Panc1 (cell line): ENCODE measurements at regions not wholly inside any gene's neighbourhood (a gene's known extent, or its start where the extent isn't known, plus 50 kb on each side); places are given as distances from the start of the nearest gene placed in this dataset.

Experiments
- ATAC-seq: fragments of 200-7000 bp; cut with Tn5 transposase; 2 replicates; pipeline ENCODE4 v1.9.1; 2020; ENCODE audit warnings: mild to moderate bottlenecking, moderate library complexity
- BruUV-seq: library from RNA; stranded (reverse); fragments of 400-500 nt; replicated peaks from 2 replicates; lab custom pipeline; 2021; lab: Mats Ljungman, UMichigan
- CTCF ChIA-PET: fragments of 300-600 bp; sonication (Branson Sonifier 250); formaldehyde crosslinking; loops from one replicate; lab custom pipeline; 2022; ENCODE audit warnings: antibody characterized with exemption; lab: Charles Lee
- POLR2A ChIA-PET: fragments of 300-600 bp; sonication (Branson Sonifier 250); formaldehyde crosslinking; loops from one replicate; lab custom pipeline; 2022; ENCODE audit warnings: antibody characterized with exemption; lab: Charles Lee
- DNase-seq: peaks from one replicate; pipeline ENCODE4 v3.0.0-alpha.2; 2010; ENCODE audit warnings: low read depth, low spot score
- H3K27ac ChIP-seq: 2 replicates; pipeline ENCODE4 v1.5.1; 2011; ENCODE audit warnings: mild to moderate bottlenecking, low read length, inconsistent platforms
- H3K27me3 ChIP-seq: fragments of 200-500 bp; sonication (Bioruptor generic); 2 replicates; pipeline ENCODE4 v1.6.0; 2014; ENCODE audit warnings: low read length, inconsistent platforms; ENCODE audit not compliant: control insufficient read depth, insufficient read depth
- H3K36me3 ChIP-seq: fragments of 200-500 bp; sonication (Bioruptor generic); 2 replicates; pipeline ENCODE4 v1.5.1; 2014; ENCODE audit warnings: inconsistent platforms, mild to moderate bottlenecking, low read length, moderate library complexity; ENCODE audit not compliant: control insufficient read depth, insufficient read depth
- H3K4me1 ChIP-seq: 2 replicates; pipeline ENCODE4 v1.5.1; 2011; ENCODE audit warnings: inconsistent platforms, mild to moderate bottlenecking, low read length, moderate library complexity; ENCODE audit not compliant: control insufficient read depth, insufficient read depth
- H3K4me3 ChIP-seq, 2 experiments: 2 replicates each; pipeline ENCODE4 v1.5.1; 2011 to 2012; ENCODE audit warnings: low read depth in 2 of 2, low read length in 2 of 2, mild to moderate bottlenecking in 2 of 2, inconsistent platforms in 1 of 2, moderate library complexity in 1 of 2
- H3K9me3 ChIP-seq: fragments of 200-500 bp; sonication (Bioruptor generic); 2 replicates; pipeline ENCODE4 v1.5.1; 2014; ENCODE audit warnings: low read depth, mild to moderate bottlenecking, inconsistent platforms, low read length, moderate library complexity; ENCODE audit not compliant: control insufficient read depth, insufficient read depth
- POLR2AphosphoS5 ChIP-seq: IDR thresholded peaks from 2 replicates; pipeline ENCODE4 v1.6.1; 2012; ENCODE audit warnings: mild to moderate bottlenecking, low read depth, low read length, moderate library complexity
- SIN3A ChIP-seq: IDR thresholded peaks from 2 replicates; pipeline ENCODE4 v1.6.1; 2012; ENCODE audit warnings: low read depth, mild to moderate bottlenecking, low read length, moderate library complexity, borderline replicate concordance; ENCODE audit not compliant: insufficient read depth
- TCF7L2 ChIP-seq: IDR thresholded peaks from 2 replicates; pipeline ENCODE4 v1.6.1; 2011; ENCODE audit warnings: mild to moderate bottlenecking, low read depth, low read length, inconsistent platforms
- in situ Hi-C: cut with HindIII; loops from 2 replicates; pipeline ENCODE4 v1.10.0; 2016; ENCODE audit warnings: low sequenced_read_pairs, low pct_unique_long_range_greater_than_20kb
- intact Hi-C: fragments of 100-400 bp; cut with micrococcal nuclease; formaldehyde crosslinking; loops from one replicate; pipeline ENCODE4 v1.10.0; 2022; ENCODE audit not compliant: unreplicated experiment
- TF ChIP-seq, protein P1 (sequence below), 2 experiments: IDR thresholded peaks; 2 replicates each; pipeline ENCODE4 v1.6.1; 2011 to 2012; ENCODE audit warnings: low read depth in 2 of 2, control low read depth in 1 of 2, low read length in 1 of 2, mild to moderate bottlenecking in 1 of 2, moderate library complexity in 1 of 2; ENCODE audit not compliant: insufficient read depth in 1 of 2
- TF ChIP-seq, protein P2 (sequence below): fragments of 450-650 bp; IDR thresholded peaks from 2 replicates; pipeline ENCODE4 v1.5.1; 2017; ENCODE audit warnings: mild to moderate bottlenecking

DNA sequence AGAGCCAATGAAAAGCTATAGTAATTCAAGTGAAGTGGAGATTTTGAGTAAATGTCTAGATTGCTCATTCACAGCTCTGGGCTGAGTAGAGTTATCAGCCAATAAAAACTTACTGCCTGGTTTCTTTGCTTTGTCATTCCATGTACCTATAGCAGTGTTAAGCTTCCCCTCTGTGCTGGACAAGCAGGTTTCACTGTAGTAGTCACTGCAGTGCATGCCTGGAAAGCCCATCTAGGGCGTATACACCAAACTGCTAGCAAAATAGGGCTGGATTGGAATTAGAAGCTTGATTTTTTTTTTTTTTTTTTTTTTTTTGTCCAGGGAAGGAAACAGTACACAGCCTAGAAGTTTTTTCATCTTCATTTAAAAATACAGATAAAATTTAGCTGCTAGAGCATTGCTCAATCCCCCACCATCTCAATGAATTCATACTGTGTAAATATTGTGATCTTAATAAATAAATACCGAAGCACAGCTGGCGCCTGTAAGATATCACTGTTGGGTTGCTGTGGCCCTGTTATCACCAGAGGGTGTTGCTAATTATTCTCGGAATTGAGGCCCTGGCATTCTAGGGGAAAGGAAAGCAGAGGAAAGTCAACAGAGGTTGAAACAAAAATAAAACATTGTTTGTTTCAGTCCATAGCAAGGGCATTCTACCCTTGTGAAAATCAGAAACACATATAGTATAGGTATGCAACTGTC, 968.5 kb upstream of the GJE1 start:
- POLR2A ChIA-PET, result interaction anchor here (0.6 kb wide), 1 partner anchor 97 kb away, joined by 11 read pairs; no protein-coding TSS in a partner anchor
- H3K4me1 ChIP-seq, result no peaks in the 10 kb centered on the region
- H3K4me3 ChIP-seq, result no peak overlapping the region
- no peak for ATAC-seq
- in situ Hi-C loops (no loop called here), intact Hi-C loops (no loop called here)
- H3K9me3 ChIP-seq, result no peaks in the 10 kb centered on the region; the same call in 1 of the 2 replicates
- CTCF ChIA-PET, result no interaction called here
- TF ChIP-seq SIN3A, result no peak
- TF ChIP-seq POLR2AphosphoS5, result no peak
- TF ChIP-seq, protein P1, sequence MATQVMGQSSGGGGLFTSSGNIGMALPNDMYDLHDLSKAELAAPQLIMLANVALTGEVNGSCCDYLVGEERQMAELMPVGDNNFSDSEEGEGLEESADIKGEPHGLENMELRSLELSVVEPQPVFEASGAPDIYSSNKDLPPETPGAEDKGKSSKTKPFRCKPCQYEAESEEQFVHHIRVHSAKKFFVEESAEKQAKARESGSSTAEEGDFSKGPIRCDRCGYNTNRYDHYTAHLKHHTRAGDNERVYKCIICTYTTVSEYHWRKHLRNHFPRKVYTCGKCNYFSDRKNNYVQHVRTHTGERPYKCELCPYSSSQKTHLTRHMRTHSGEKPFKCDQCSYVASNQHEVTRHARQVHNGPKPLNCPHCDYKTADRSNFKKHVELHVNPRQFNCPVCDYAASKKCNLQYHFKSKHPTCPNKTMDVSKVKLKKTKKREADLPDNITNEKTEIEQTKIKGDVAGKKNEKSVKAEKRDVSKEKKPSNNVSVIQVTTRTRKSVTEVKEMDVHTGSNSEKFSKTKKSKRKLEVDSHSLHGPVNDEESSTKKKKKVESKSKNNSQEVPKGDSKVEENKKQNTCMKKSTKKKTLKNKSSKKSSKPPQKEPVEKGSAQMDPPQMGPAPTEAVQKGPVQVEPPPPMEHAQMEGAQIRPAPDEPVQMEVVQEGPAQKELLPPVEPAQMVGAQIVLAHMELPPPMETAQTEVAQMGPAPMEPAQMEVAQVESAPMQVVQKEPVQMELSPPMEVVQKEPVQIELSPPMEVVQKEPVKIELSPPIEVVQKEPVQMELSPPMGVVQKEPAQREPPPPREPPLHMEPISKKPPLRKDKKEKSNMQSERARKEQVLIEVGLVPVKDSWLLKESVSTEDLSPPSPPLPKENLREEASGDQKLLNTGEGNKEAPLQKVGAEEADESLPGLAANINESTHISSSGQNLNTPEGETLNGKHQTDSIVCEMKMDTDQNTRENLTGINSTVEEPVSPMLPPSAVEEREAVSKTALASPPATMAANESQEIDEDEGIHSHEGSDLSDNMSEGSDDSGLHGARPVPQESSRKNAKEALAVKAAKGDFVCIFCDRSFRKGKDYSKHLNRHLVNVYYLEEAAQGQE (IDR thresholded peaks at IDR 0.05; ENCODE audit: insufficient read depth in 1 of 2, low read depth in 2 of 2, low read length in 1 of 2), result no peak
- TF ChIP-seq TCF7L2, result no peak
- TF ChIP-seq, protein P2, sequence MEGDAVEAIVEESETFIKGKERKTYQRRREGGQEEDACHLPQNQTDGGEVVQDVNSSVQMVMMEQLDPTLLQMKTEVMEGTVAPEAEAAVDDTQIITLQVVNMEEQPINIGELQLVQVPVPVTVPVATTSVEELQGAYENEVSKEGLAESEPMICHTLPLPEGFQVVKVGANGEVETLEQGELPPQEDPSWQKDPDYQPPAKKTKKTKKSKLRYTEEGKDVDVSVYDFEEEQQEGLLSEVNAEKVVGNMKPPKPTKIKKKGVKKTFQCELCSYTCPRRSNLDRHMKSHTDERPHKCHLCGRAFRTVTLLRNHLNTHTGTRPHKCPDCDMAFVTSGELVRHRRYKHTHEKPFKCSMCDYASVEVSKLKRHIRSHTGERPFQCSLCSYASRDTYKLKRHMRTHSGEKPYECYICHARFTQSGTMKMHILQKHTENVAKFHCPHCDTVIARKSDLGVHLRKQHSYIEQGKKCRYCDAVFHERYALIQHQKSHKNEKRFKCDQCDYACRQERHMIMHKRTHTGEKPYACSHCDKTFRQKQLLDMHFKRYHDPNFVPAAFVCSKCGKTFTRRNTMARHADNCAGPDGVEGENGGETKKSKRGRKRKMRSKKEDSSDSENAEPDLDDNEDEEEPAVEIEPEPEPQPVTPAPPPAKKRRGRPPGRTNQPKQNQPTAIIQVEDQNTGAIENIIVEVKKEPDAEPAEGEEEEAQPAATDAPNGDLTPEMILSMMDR, result no peak
- no peaks in the 10 kb centered on the region for H3K36me3 ChIP-seq
- DNase-seq, result no peak
- H3K27me3 ChIP-seq, result no peaks in the 10 kb centered on the region
- no TSS peak for BruUV-seq
- no peak overlapping the region for H3K27ac ChIP-seq

DNA sequence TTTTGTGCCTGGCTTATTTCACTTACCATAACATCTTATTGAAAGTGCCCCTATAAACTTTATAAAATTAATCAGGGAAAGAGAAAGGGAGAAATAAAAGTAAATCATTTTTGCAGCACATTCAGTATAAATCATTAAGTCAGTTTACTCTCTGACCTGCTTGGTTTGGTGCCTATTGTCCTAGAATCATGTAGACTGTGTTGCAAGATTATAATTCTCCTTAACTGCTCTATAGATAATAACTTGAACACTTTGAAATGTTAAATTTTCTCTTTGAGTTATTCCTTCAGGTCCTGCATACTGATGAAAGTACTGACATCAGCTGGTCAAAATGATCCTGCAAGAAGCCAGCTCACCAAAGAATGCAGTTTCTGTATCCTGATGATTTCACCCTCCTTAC, 969.6 kb upstream of the GJE1 start:
- Histone ChIP-seq H3K36me3 (no peaks in the 10 kb centered on the region), H3K4me3 (no peak overlapping the region), H3K27me3 (no peaks in the 10 kb centered on the region), H3K27ac (no peak overlapping the region), H3K9me3 (no peaks in the 10 kb centered on the region; the same call in 1 of the 2 replicates), H3K4me1 (no peaks in the 10 kb centered on the region)
- in situ Hi-C loops (no loop called here), intact Hi-C loops (no loop called here)
- DNase-seq, result no peak
- ChIA-PET CTCF (no interaction called here), POLR2A (interaction anchor here (0.7 kb wide), 1 partner anchor 1849 kb away, joined by 3 read pairs; no protein-coding TSS in a partner anchor)
- no peak for ATAC-seq
- TF ChIP-seq TCF7L2 (no peak), POLR2AphosphoS5 (no peak)
- TF ChIP-seq, protein P2, result no peak
- TF ChIP-seq, protein P1 (IDR thresholded peaks at IDR 0.05; ENCODE audit: insufficient read depth in 1 of 2, low read depth in 2 of 2, low read length in 1 of 2), result no peak
- BruUV-seq, result no TSS peak
